ENCODE measurements at regions not wholly inside any gene's neighbourhood (a gene's known extent, or its start where the extent isn't known, plus 50 kb on each side); places are given as distances from the start of the nearest gene placed in this dataset.
"Not testable (repeated sequence)": the region's sequence is repeated elsewhere in the genome, so short reads cannot be mapped to it uniquely, and the experiment has no call there.

GRCh38 chr5:8561854-8562253 lies 692.9 kb downstream of the MTRR start:
- no peak for DNase-seq (ENCODE audit: low read depth)

- DNase-seq (ENCODE audit: low read depth), result not testable (repeated sequence)
Measured at GRCh38 chr5:8563540-8563939, 694.6 kb downstream of the MTRR start.

- no peak for DNase-seq (ENCODE audit: low read depth)
Measured at GRCh38 chr5:8568858-8569257, 699.9 kb downstream of the MTRR start.

GRCh38 chr5:8570528-8570927 lies 701.6 kb downstream of the MTRR start:
- no peak for DNase-seq (ENCODE audit: low read depth)

GRCh38 chr5:8576178-8576577 lies 707.2 kb downstream of the MTRR start:
- no peak for DNase-seq (ENCODE audit: low read depth)

GRCh38 chr5:8577792-8578191 lies 708.8 kb downstream of the MTRR start:
- no peak for DNase-seq (ENCODE audit: low read depth)

- no peak for DNase-seq (ENCODE audit: low read depth)
Measured at GRCh38 chr5:8580298-8580697, 711.4 kb downstream of the MTRR start.

GRCh38 chr5:8581047-8581446 lies 712.1 kb downstream of the MTRR start:
- no peak for DNase-seq (ENCODE audit: low read depth)

- DNase-seq (ENCODE audit: low read depth), result no peak
Measured at GRCh38 chr5:8585230-8586018, 716.5 kb downstream of the MTRR start.

GRCh38 chr5:8590959-8591358 lies 722.0 kb downstream of the MTRR start:
- no peak for DNase-seq (ENCODE audit: low read depth)

GRCh38 chr5:8598356-8598755 lies 729.4 kb downstream of the MTRR start:
- no peak for DNase-seq (ENCODE audit: low read depth)

GRCh38 chr5:8598996-8599395 lies 730.0 kb downstream of the MTRR start:
- DNase-seq (ENCODE audit: low read depth), result no peak

- DNase-seq (ENCODE audit: low read depth), result no peak
Measured at GRCh38 chr5:8600843-8601242, 731.9 kb downstream of the MTRR start.

GRCh38 chr5:8601831-8602354 lies 732.9 kb downstream of the MTRR start:
- DNase-seq (ENCODE audit: low read depth), result no peak

- no peak for DNase-seq (ENCODE audit: low read depth)
Measured at GRCh38 chr5:8606231-8606630, 737.3 kb downstream of the MTRR start.

GRCh38 chr5:8611067-8611466 lies 742.1 kb downstream of the MTRR start:
- no peak for DNase-seq (ENCODE audit: low read depth)

GRCh38 chr5:8613078-8613685 lies 744.2 kb downstream of the MTRR start:
- no peak for DNase-seq (ENCODE audit: low read depth)

- DNase-seq (ENCODE audit: low read depth), result no peak
Measured at GRCh38 chr5:8615142-8615858, 746.4 kb downstream of the MTRR start.

- DNase-seq (ENCODE audit: low read depth), result no peak
Measured at GRCh38 chr5:8628521-8628920, 759.6 kb downstream of the MTRR start.

GRCh38 chr5:8633259-8633658 lies 764.3 kb downstream of the MTRR start:
- DNase-seq (ENCODE audit: low read depth), result peak; percentile 30

- DNase-seq (ENCODE audit: low read depth), result peak; percentile 63
Measured at GRCh38 chr5:8633696-8634095, 764.7 kb downstream of the MTRR start.

GRCh38 chr5:8634219-8634618 lies 765.3 kb downstream of the MTRR start:
- no peak for DNase-seq (ENCODE audit: low read depth)

Measured in fibroblast of the conjunctiva (primary cell).